Stomach (tissue), 4 donors: ENCODE measurements at regions not wholly inside any gene's neighbourhood (a gene's known extent, or its start where the extent isn't known, plus 50 kb on each side); places are given as distances from the start of the nearest gene placed in this dataset.

Source experiments
- CTCF ChIP-seq, 7 experiments: fragments of 450-650 bp in 4 of 7; fragments of 200-600 bp in 3 of 7; sonication (generic) in 3 of 7; IDR thresholded peaks; one replicate each; pipeline ENCODE4 v1.5.1; 2016 to 2019; ENCODE audit warnings: antibody characterized with exemption in 7 of 7, control low read depth in 2 of 7, mild to moderate bottlenecking in 1 of 7
- EP300 ChIP-seq: sonication (generic); formaldehyde crosslinking; IDR thresholded peaks from one replicate; pipeline ENCODE4 v1.6.1; 2017; ENCODE audit warnings: antibody characterized with exemption
- POLR2A ChIP-seq, 4 donors: fragments of 450-650 bp; IDR thresholded peaks; one replicate each; pipeline ENCODE4 v1.6.1; 2016; ENCODE audit warnings: antibody characterized with exemption in 4 of 4, control low read depth in 2 of 4, mild to moderate bottlenecking in 1 of 4, moderate library complexity in 1 of 4
- POLR2AphosphoS5 ChIP-seq, 3 donors: sonication (generic); formaldehyde crosslinking; IDR thresholded peaks; one replicate each; pipeline ENCODE4 v1.6.1; 2016; ENCODE audit warnings: antibody characterized with exemption in 3 of 3

GRCh38 chr9:28004900-28005299, 431.6 kb upstream of the C9orf72 start:
- TF ChIP-seq CTCF (IDR thresholded peaks at IDR 0.05) (no peak), POLR2AphosphoS5 (IDR thresholded peaks at IDR 0.05) (no peak), EP300 (no peak), POLR2A (IDR thresholded peaks at IDR 0.05) (no peak)
